Transverse colon (tissue), 4 donors: ENCODE measurements at regions not wholly inside any gene's neighbourhood (a gene's known extent, or its start where the extent isn't known, plus 50 kb on each side); places are given as distances from the start of the nearest gene placed in this dataset.
"Not testable (repeated sequence)": the region's sequence is repeated elsewhere in the genome, so short reads cannot be mapped to it uniquely, and the experiment has no call there.

Experiments
- DNase-seq: peaks from one replicate; pipeline ENCODE4 v3.0.0-alpha.2; 2019
- H3K27ac ChIP-seq, 4 donors: fragments of 200-600 bp; sonication (generic); 2 replicates each; pipeline ENCODE4 v1.5.1; 2016 to 2018; ENCODE audit warnings: inconsistent platforms in 4 of 4
- H3K27me3 ChIP-seq: fragments of 200-600 bp; sonication (generic); 2 replicates; pipeline ENCODE4 v1.5.1; 2017; ENCODE audit warnings: inconsistent platforms
- H3K36me3 ChIP-seq, 4 donors: fragments of 200-600 bp; sonication (generic); 2 replicates each; pipeline ENCODE4 v1.5.1; 2017 to 2019; ENCODE audit warnings: inconsistent platforms in 4 of 4
- H3K4me1 ChIP-seq, 4 donors: fragments of 200-600 bp; sonication (generic); 2 replicates each; pipeline ENCODE4 v1.5.1; 2017 to 2020; ENCODE audit warnings: inconsistent platforms in 4 of 4
- H3K4me3 ChIP-seq, 4 donors: fragments of 200-600 bp; sonication (generic); 1 replicate in 1 of 4; 2 replicates in 3 of 4; pipeline versions ENCODE4 v1.5.1 to v1.6.1; 2017 to 2019; ENCODE audit warnings: inconsistent platforms in 4 of 4
- H3K9me3 ChIP-seq, 2 donors: fragments of 200-600 bp; sonication (generic); 2 replicates each; pipeline ENCODE4 v1.5.1; 2017 to 2019; ENCODE audit warnings: inconsistent platforms in 2 of 2
- CTCF ChIP-seq, 5 experiments: fragments of 200-600 bp in 3 of 5; fragments of 450-650 bp in 2 of 5; sonication (generic) in 3 of 5; IDR thresholded peaks; 1 replicate in 2 of 5; 2 replicates in 3 of 5; pipeline ENCODE4 v1.5.1; 2016 to 2017; ENCODE audit warnings: antibody characterized with exemption in 5 of 5, inconsistent platforms in 3 of 5, mild to moderate bottlenecking in 2 of 5, moderate library complexity in 1 of 5
- EP300 ChIP-seq: sonication (generic); formaldehyde crosslinking; IDR thresholded peaks from one replicate; pipeline ENCODE4 v1.6.1; 2017; ENCODE audit warnings: antibody characterized with exemption, low read depth
- POLR2A ChIP-seq: fragments of 450-650 bp; IDR thresholded peaks from one replicate; pipeline ENCODE4 v1.6.1; 2016; ENCODE audit warnings: antibody characterized with exemption, mild to moderate bottlenecking, moderate library complexity
- POLR2AphosphoS5 ChIP-seq, 3 donors: sonication (generic); formaldehyde crosslinking; IDR thresholded peaks; one replicate each; pipeline ENCODE4 v1.6.1; 2016; ENCODE audit warnings: antibody characterized with exemption in 3 of 3
- WGBS, 2 donors: methylation state at CpG; one replicate each; pipeline ENCODE4 v1.1.5; 2018; ENCODE audit warnings: low coverage in 1 of 2; 5-methylcytosine and 5-hydroxymethylcytosine counted together
- in situ Hi-C, 4 donors: fragments of 200-750 bp; cut with MboI; loops; one replicate each; pipeline versions ENCODE4 v1.15.0 to v1.15.1; 2017; ENCODE audit warnings: low sequenced_read_pairs in 3 of 4, low pct_ligation_motif_present in 1 of 4, low pct_unique_long_range_greater_than_20kb in 1 of 4
- intact Hi-C: fragments of 100-400 bp; cut with DNase I; formaldehyde crosslinking; loops from one replicate; pipeline ENCODE4 v1.15.1; 2023; ENCODE audit warnings: low total_unique reads

GRCh38 chr6:149242883-149243282, 74.6 kb upstream of the TAB2 start:
- H3K27me3 ChIP-seq = no peaks in the 10 kb centered on the region
- H3K27ac ChIP-seq = no peak overlapping the region
- H3K4me1 ChIP-seq = no peaks in the 10 kb centered on the region
- peaks cover 3 to 4% of the 10 kb centered on the region in 2 donors for H3K9me3 ChIP-seq
- in situ Hi-C loops (no loop called here), intact Hi-C loops (no loop called here)
- 85 to 86% methylated on average over 5 of the region's 5 CpGs for WGBS, 2 donors
- TF ChIP-seq POLR2AphosphoS5 (IDR thresholded peaks at IDR 0.05) (no peak), POLR2A (no peak), CTCF (IDR thresholded peaks at IDR 0.05) (no peak), EP300 (no peak)
- H3K4me3 ChIP-seq = no peak overlapping the region
- no peak for DNase-seq
- H3K36me3 ChIP-seq = no peaks in the 10 kb centered on the region

DNA sequence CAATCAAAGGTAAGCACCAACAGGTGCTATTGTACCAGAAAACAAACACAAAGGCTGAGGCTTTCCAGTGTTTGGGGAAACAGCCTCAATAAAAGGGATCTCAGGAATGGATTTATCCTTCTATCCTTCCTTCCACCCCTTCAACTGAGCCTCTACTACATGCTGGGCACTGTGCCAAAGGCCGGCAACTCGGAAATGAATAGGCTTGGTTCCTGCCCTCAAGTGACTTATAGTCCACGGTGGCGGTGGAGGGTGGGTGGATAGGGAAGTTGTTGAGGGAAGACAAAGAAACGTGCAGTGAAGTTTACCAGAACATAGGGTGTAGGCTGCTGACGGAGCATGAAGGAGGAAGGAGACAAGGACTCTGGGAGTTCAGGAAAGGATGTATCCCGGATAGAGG, 73.4 kb upstream of the TAB2 start:
- DNase-seq = no peak
- TF ChIP-seq POLR2AphosphoS5 (IDR thresholded peaks at IDR 0.05) (no peak), POLR2A (no peak), EP300 (no peak), CTCF (IDR thresholded peaks at IDR 0.05) (no peak)
- intact Hi-C loops (no loop called here), in situ Hi-C loops (no loop called here)
- Histone ChIP-seq H3K27ac (no peak overlapping the region), H3K36me3 (no peaks in the 10 kb centered on the region), H3K9me3 (peaks cover 3 to 4% of the 10 kb centered on the region in 2 donors), H3K27me3 (no peaks in the 10 kb centered on the region), H3K4me3 (no peak overlapping the region), H3K4me1 (peaks cover 0 to 10% (median 6%) of the 10 kb centered on the region in 4 donors)
- WGBS, 2 donors = 79 to 82% methylated on average over 4 to 7 of the region's 7 CpGs

DNA sequence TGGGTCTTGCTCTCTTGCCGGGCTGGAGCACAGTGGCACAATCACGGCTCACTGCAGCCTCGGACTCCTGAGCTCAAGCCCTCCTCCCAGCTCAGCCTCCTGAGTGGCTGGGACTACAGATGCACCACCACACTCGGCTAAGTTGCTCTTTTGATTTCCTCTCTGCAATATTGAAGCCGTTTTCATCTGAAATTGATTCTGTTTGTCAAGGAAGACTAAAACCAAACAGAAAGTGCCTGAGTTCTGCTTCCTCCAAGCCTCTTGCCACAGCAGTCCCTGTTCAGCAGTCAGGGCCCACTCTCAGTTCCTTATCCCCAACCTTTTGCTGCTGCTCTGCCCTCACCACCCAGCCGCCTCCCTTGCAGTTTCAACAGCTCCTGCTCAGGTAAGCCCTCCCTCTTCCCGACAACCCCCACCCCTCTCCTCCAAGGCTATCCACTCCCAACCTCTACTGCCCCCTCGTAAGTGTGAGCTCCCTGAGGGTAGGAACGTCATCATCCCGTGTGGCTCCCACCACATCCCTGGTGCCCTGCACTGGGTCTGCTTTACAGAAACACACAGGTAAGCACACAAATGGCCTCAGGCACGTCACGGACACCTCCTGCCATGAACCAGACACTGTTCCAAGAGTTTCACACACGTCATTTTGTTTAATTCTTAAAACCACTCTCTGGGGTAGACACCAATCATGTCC, 70.7 kb upstream of the TAB2 start:
- DNase-seq = peak; percentile 49
- peaks cover 0 to 23% (median 14%) of the 10 kb centered on the region in 4 donors for H3K4me1 ChIP-seq
- intact Hi-C loops = no loop called here
- in situ Hi-C loops = no loop called here
- peak overlapping the region; percentile 20 to 43 (median 38) for H3K27ac ChIP-seq
- no peaks in the 10 kb centered on the region for H3K36me3 ChIP-seq
- H3K4me3 ChIP-seq = no peak overlapping the region
- H3K27me3 ChIP-seq = no peaks in the 10 kb centered on the region
- no peak for TF ChIP-seq EP300
- no peak for TF ChIP-seq POLR2AphosphoS5 (IDR thresholded peaks at IDR 0.05)
- no peak for TF ChIP-seq CTCF (IDR thresholded peaks at IDR 0.05)
- no peak for TF ChIP-seq POLR2A
- WGBS, 2 donors = 47 to 79% methylated on average over 3 to 13 of the region's 13 CpGs
- H3K9me3 ChIP-seq = no peaks in the 10 kb centered on the region

DNA sequence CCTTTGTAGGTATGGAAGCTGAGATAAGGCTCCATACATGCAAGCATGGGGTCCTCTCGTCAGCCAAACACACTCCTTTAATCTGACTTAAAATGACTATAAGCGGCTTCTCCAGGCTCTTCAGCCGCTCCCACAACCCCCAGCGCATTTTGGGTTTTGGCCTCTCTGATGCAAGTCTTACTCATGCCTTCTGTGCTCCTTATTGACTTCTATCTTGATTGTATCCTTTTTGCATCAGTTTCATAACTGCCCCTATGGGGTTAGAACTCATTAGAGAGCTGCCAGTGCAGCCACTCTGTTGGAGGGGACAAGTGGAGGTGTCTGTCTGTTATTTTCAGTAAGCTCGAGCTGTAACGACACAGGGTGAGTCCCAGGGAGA, 70.1 kb upstream of the TAB2 start:
- TF ChIP-seq EP300 (no peak), CTCF (IDR thresholded peaks at IDR 0.05) (no peak), POLR2A (no peak), POLR2AphosphoS5 (IDR thresholded peaks at IDR 0.05) (no peak)
- H3K27ac ChIP-seq = no peak overlapping the region
- no peaks in the 10 kb centered on the region for H3K36me3 ChIP-seq
- H3K4me1 ChIP-seq = peaks cover 0 to 23% (median 14%) of the 10 kb centered on the region in 4 donors
- WGBS, 2 donors = 93 to 95% methylated on average over 6 of the region's 6 CpGs
- intact Hi-C loops (no loop called here), in situ Hi-C loops (no loop called here)
- H3K27me3 ChIP-seq = no peaks in the 10 kb centered on the region
- H3K4me3 ChIP-seq = no peak overlapping the region
- no peaks in the 10 kb centered on the region for H3K9me3 ChIP-seq
- DNase-seq = no peak

DNA sequence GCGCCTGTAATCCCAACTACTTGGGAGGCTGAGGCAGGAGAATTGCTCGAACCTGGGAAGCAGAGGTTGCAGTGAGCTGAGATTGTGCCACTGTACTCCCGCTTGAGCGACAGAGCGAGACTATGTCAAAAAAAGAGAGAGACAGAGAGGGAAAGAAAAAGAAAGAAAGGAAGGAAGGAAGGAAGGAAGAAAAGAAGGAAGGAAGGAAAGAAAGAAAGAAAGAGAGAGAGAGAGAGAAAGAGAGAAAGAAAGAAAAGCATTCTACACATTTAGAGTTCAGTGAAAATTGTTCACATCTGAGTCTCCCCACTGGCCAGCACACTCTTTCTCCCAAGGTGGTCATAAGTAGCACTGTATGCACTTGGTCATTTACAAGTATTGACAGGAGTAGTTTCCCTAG, 69.2 kb upstream of the TAB2 start:
- H3K36me3 ChIP-seq, intact Hi-C loops, H3K4me3 ChIP-seq, in situ Hi-C loops, H3K9me3 ChIP-seq, DNase-seq, H3K27me3 ChIP-seq: not testable (repeated sequence)
- peak overlapping the region in 2 of 4 donors; percentile 5 to 39 for H3K27ac ChIP-seq
- peaks cover 0 to 23% (median 14%) of the 10 kb centered on the region in 4 donors for H3K4me1 ChIP-seq
- 96% methylated on average over 5 of the region's 5 CpGs; no CpG with 5 or more reads in 1 of the 2 donors for WGBS, 2 donors
